Fibroblast of mammary gland (primary cell): ENCODE measurements at regions not wholly inside any gene's neighbourhood (a gene's known extent, or its start where the extent isn't known, plus 50 kb on each side); places are given as distances from the start of the nearest gene placed in this dataset.

Experiments
- DNase-seq: peaks from one replicate; pipeline ENCODE4 v3.0.0-alpha.2; 2010; ENCODE audit warnings: low read depth
- H3K4me3 ChIP-seq: 2 replicates; pipeline ENCODE4 v1.5.1; 2011; ENCODE audit warnings: low read depth, mild to moderate bottlenecking, low read length, moderate library complexity; ENCODE audit not compliant: control insufficient read depth
- CTCF ChIP-seq: conservative IDR thresholded peaks from 2 replicates; pipeline ENCODE4 v1.5.1; 2011; ENCODE audit warnings: low read depth, low read length, inconsistent platforms; ENCODE audit not compliant: control insufficient read depth, insufficient read depth

GRCh38 chr13:70386919-70387318 lies 278.7 kb upstream of the KLHL1 start:
- H3K4me3 ChIP-seq, result no peak overlapping the region
- no peak for DNase-seq
- no peak for TF ChIP-seq CTCF

DNA sequence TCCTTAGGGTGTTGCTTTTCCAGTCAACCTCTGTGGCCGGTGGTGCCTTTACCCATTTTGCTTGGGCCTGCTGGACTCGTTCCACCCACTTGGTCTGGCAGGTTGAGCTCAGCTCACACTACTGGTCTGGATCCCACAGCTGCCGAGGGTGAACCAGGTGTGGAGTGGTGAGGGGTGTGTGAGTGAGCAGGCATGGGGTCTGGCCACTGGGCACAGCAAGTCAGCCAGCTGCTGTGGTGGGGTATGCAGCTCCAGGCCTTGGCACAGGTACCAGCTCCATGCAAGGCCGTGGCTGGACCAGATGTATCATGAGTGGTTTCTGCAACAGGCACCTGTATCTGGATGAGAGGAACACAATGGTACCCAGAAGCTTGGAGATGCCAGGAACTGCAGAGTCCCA lies 277.6 kb upstream of the KLHL1 start:
- DNase-seq, result no peak
- no peak overlapping the region for H3K4me3 ChIP-seq
- no peak for TF ChIP-seq CTCF

- no peak for TF ChIP-seq CTCF
- H3K4me3 ChIP-seq, result no peak overlapping the region
These were observed 275.9 kb upstream of the KLHL1 start for GRCh38 chr13:70384156-70384555.

DNA sequence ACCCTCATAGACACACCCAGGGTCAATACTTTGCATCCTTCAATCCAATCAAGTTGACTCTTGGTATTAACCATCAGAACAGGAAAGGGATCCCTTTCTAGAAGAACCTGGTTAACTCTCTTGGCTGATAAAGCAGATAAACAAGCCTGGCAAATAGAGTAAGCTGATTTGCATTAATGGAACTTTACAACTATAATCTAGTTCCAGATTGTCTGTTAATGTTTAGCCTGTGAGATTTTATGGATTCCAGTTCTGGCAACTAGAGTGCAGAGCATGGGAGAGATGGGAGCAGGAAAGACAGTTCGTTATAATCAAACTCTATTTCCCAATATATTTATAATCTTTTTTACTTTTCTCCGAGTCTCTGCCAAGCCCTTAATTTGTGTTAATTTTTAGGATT lies 272.6 kb upstream of the KLHL1 start:
- no peak for TF ChIP-seq CTCF
- DNase-seq, result no peak
- no peak overlapping the region for H3K4me3 ChIP-seq

More at GRCh38 chr13:70384156-70384555, 275.9 kb upstream of the KLHL1 start:
- DNase-seq, result no peak

DNA sequence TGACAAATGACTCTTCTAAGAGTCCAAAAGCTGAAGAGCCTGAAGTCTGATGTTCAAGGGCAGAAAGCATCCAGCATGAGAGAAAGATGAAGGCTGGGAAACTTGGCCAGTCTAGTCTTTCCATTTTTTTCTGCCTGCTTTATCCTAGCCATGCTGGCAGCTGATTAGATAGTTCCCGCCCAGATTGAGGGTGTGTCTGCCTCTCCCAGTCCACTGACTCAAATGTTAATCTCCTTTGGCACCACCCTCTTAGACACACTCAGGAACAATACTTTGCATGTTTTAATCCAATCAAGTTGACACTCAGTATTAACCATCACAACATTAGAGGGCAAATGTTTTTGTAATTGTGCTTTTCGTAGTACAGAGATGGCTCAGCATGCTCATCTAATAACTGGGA lies 267.5 kb upstream of the KLHL1 start:
- no peak for DNase-seq
- no peak for TF ChIP-seq CTCF

GRCh38 chr13:70370924-70371323 lies 262.7 kb upstream of the KLHL1 start:
- no peak for TF ChIP-seq CTCF
- DNase-seq, result no peak
- H3K4me3 ChIP-seq, result no peak overlapping the region

More for the DNA sequence above, 267.5 kb upstream of the KLHL1 start:
- no peak overlapping the region for H3K4me3 ChIP-seq

- DNase-seq, result no peak
- H3K4me3 ChIP-seq, result no peak overlapping the region
- TF ChIP-seq CTCF, result no peak
These were observed 258.5 kb upstream of the KLHL1 start for GRCh38 chr13:70366720-70367119.
